ENCODE measurements at regions not wholly inside any gene's neighbourhood (a gene's known extent, or its start where the extent isn't known, plus 50 kb on each side); places are given as distances from the start of the nearest gene placed in this dataset.

GRCh38 chr6:165755583-165755982 is 92.5 kb upstream of the PDE10A start:
- no peak for TF ChIP-seq CTCF (IDR thresholded peaks at IDR 0.05)
- no peak for TF ChIP-seq ZFX (IDR thresholded peaks at IDR 0.05; ENCODE audit: borderline replicate concordance)
